ENCODE measurements at regions not wholly inside any gene's neighbourhood (a gene's known extent, or its start where the extent isn't known, plus 50 kb on each side); places are given as distances from the start of the nearest gene placed in this dataset.

GRCh38 chr15:95265419-95265997, 1034.1 kb downstream of the MCTP2 start:
- DNase-seq, result no peak

GRCh38 chr15:95266451-95267061, 1035.2 kb downstream of the MCTP2 start:
- DNase-seq, result no peak

GRCh38 chr15:95267481-95267880, 1036.1 kb downstream of the MCTP2 start:
- no peak for DNase-seq

GRCh38 chr15:95269242-95270183, 1038.2 kb downstream of the MCTP2 start:
- no peak for DNase-seq

GRCh38 chr15:95274101-95274500, 1042.7 kb downstream of the MCTP2 start:
- DNase-seq, result no peak

- DNase-seq, result no peak
Measured at GRCh38 chr15:95277266-95277665, 1045.9 kb downstream of the MCTP2 start.

GRCh38 chr15:95278532-95279245, 1047.3 kb downstream of the MCTP2 start:
- no peak for DNase-seq

GRCh38 chr15:95279277-95280019, 1048.1 kb downstream of the MCTP2 start:
- no peak for DNase-seq

GRCh38 chr15:95280711-95281110, 1049.3 kb downstream of the MCTP2 start:
- DNase-seq, result no peak

- no peak for DNase-seq
Measured at GRCh38 chr15:95281470-95281869, 1049.0 kb upstream of the NR2F2 start.

- DNase-seq, result no peak
Measured at GRCh38 chr15:95284492-95284891, 1046.0 kb upstream of the NR2F2 start.

- DNase-seq, result no peak
Measured at GRCh38 chr15:95284933-95285421, 1045.5 kb upstream of the NR2F2 start.

GRCh38 chr15:95286352-95286880, 1044.1 kb upstream of the NR2F2 start:
- DNase-seq, result no peak

GRCh38 chr15:95287720-95288103, 1042.8 kb upstream of the NR2F2 start:
- no peak for DNase-seq

- DNase-seq, result no peak
Measured at GRCh38 chr15:95288626-95289025, 1041.9 kb upstream of the NR2F2 start.

GRCh38 chr15:95290176-95290974, 1040.1 kb upstream of the NR2F2 start:
- no peak for DNase-seq

GRCh38 chr15:95291898-95292472, 1038.5 kb upstream of the NR2F2 start:
- no peak for DNase-seq

GRCh38 chr15:95292785-95293450, 1037.6 kb upstream of the NR2F2 start:
- DNase-seq, result no peak

- DNase-seq, result no peak
Measured at GRCh38 chr15:95293456-95294031, 1037.0 kb upstream of the NR2F2 start.

- no peak for DNase-seq
Measured at GRCh38 chr15:95295363-95295762, 1035.1 kb upstream of the NR2F2 start.
